Activated CD4-positive, alpha-beta T cell treated with anti-CD3 and anti-CD28 coated beads, Interleukin-2, amount 50 U/mL, for 16 hours (primary cell): ENCODE measurements at regions not wholly inside any gene's neighbourhood (a gene's known extent, or its start where the extent isn't known, plus 50 kb on each side); places are given as distances from the start of the nearest gene placed in this dataset.

Experiments
- DNase-seq: peaks from one replicate; pipeline ENCODE4 v3.0.0-alpha.2; 2020

- no peak for DNase-seq
Observed at GRCh38 chr9:107213080-107213479, 70.0 kb upstream of the RAD23B start.

GRCh38 chr9:107213561-107214028 lies 69.5 kb upstream of the RAD23B start:
- peak; percentile 80 for DNase-seq

- no peak for DNase-seq
Observed at GRCh38 chr9:107214381-107214780, 68.7 kb upstream of the RAD23B start.

- no peak for DNase-seq
Observed at GRCh38 chr9:107214915-107215314, 68.2 kb upstream of the RAD23B start.

- peak; percentile 17 for DNase-seq
Observed at GRCh38 chr9:107215381-107215780, 67.7 kb upstream of the RAD23B start.

GRCh38 chr9:107216329-107216728 lies 66.8 kb upstream of the RAD23B start:
- DNase-seq = no peak

- DNase-seq = no peak
Observed at GRCh38 chr9:107218829-107219485, 64.1 kb upstream of the RAD23B start.

- DNase-seq = no peak
Observed at GRCh38 chr9:107219486-107220077, 63.5 kb upstream of the RAD23B start.

- no peak for DNase-seq
Observed at GRCh38 chr9:107221321-107221720, 61.8 kb upstream of the RAD23B start.

- DNase-seq = no peak
Observed at GRCh38 chr9:107222020-107222522, 61.0 kb upstream of the RAD23B start.

- DNase-seq = no peak
Observed at GRCh38 chr9:107223381-107223780, 59.7 kb upstream of the RAD23B start.

- DNase-seq = no peak
Observed at GRCh38 chr9:107224252-107224651, 58.8 kb upstream of the RAD23B start.

GRCh38 chr9:107226421-107226820 lies 56.7 kb upstream of the RAD23B start:
- DNase-seq = no peak

GRCh38 chr9:107227774-107228173 lies 55.3 kb upstream of the RAD23B start:
- no peak for DNase-seq

GRCh38 chr9:107228496-107229039 lies 54.5 kb upstream of the RAD23B start:
- DNase-seq = no peak

- no peak for DNase-seq
Observed at GRCh38 chr9:107229241-107229741, 53.8 kb upstream of the RAD23B start.
